IMR-90 (cell line): ENCODE measurements at regions not wholly inside any gene's neighbourhood (a gene's known extent, or its start where the extent isn't known, plus 50 kb on each side); places are given as distances from the start of the nearest gene placed in this dataset.

Experiments used
- ATAC-seq: fragments of 200-7000 bp; cut with Tn5 transposase; 2 replicates; pipeline ENCODE4 v1.9.1; 2020; ENCODE audit warnings: low read depth, mild to moderate bottlenecking, moderate library complexity
- BruUV-seq: library from RNA; stranded (reverse); fragments of 400-500 nt; replicated peaks from 2 replicates; lab custom pipeline; 2021; lab: Mats Ljungman, UMichigan
- CTCF ChIA-PET: fragments of 300-600 bp; formaldehyde crosslinking; extraction: SDS; loops from one replicate; lab custom pipeline; 2021; ENCODE audit warnings: antibody characterized with exemption; lab: Yijun Ruan, JAX
- POLR2A ChIA-PET: fragments of 300-600 bp; sonication (Branson Sonifier 250); formaldehyde crosslinking; loops from one replicate; lab custom pipeline; 2022; ENCODE audit warnings: antibody characterized with exemption; ENCODE audit not compliant: unreplicated experiment; lab: Charles Lee
- DNase-seq: peaks from one replicate; pipeline ENCODE4 v3.0.0; 2013
- H2AFZ ChIP-seq: replicated peaks from 2 replicates; pipeline ENCODE3; 2013; ENCODE audit warnings: low read length, mild to moderate bottlenecking; ENCODE audit not compliant: poor library complexity
- H2AK5ac ChIP-seq: 2 replicates; pipeline ENCODE4 v1.6.1; 2013; ENCODE audit warnings: low read depth, low read length, inconsistent platforms
- H2AK9ac ChIP-seq: replicated peaks from 2 replicates; pipeline ENCODE3; 2013; ENCODE audit warnings: mild to moderate bottlenecking, low read depth, low read length, moderate library complexity; ENCODE audit not compliant: poor library complexity
- H2BK120ac ChIP-seq: 2 replicates; pipeline ENCODE4 v1.6.1; 2013; ENCODE audit warnings: low read depth, low read length, inconsistent platforms
- H2BK15ac ChIP-seq: 3 replicates; pipeline ENCODE4 v1.6.1; 2013; ENCODE audit warnings: low read depth, low read length, inconsistent platforms
- H2BK20ac ChIP-seq: 2 replicates; pipeline ENCODE4 v1.6.1; 2013; ENCODE audit warnings: low read depth, mild to moderate bottlenecking, inconsistent platforms, low read length, moderate library complexity
- H2BK5ac ChIP-seq: 2 replicates; pipeline ENCODE4 v1.6.1; 2013; ENCODE audit warnings: mild to moderate bottlenecking, low read depth, low read length, inconsistent platforms; ENCODE audit not compliant: poor library complexity, severe bottlenecking
- H3K14ac ChIP-seq: replicated peaks from 2 replicates; pipeline ENCODE4 v1.6.1; 2013; ENCODE audit warnings: low read depth, low read length, inconsistent platforms
- H3K18ac ChIP-seq: 2 replicates; pipeline ENCODE4 v1.6.1; 2013; ENCODE audit warnings: low read depth, low read length, control low read depth
- H3K23ac ChIP-seq: 2 replicates; pipeline ENCODE4 v1.6.1; 2013; ENCODE audit warnings: low read depth, low read length, inconsistent platforms
- H3K27ac ChIP-seq: 2 replicates; pipeline ENCODE4 v1.5.1; 2013; ENCODE audit warnings: mild to moderate bottlenecking, control low read depth, low read length; ENCODE audit not compliant: insufficient read depth
- H3K27me3 ChIP-seq: 2 replicates; pipeline ENCODE4 v1.6.1; 2013; ENCODE audit warnings: low read length; ENCODE audit not compliant: control insufficient read depth, insufficient read depth
- H3K36me3 ChIP-seq: 2 replicates; pipeline ENCODE4 v1.6.1; 2013; ENCODE audit warnings: low read length, mixed read lengths; ENCODE audit not compliant: control insufficient read depth, insufficient read depth
- H3K4ac ChIP-seq: 2 replicates; pipeline ENCODE4 v1.6.1; 2013; ENCODE audit warnings: low read depth, low read length, inconsistent platforms
- H3K4me1 ChIP-seq: 2 replicates; pipeline ENCODE4 v1.6.1; 2013; ENCODE audit warnings: low read length, mixed read lengths; ENCODE audit not compliant: control insufficient read depth, insufficient read depth
- H3K4me2 ChIP-seq: 2 replicates; pipeline ENCODE4 v1.6.1; 2013; ENCODE audit warnings: low read depth, mild to moderate bottlenecking, control low read depth, low read length, moderate library complexity
- H3K4me3 ChIP-seq: 2 replicates; pipeline ENCODE4 v1.5.1; 2013; ENCODE audit warnings: low read depth, mild to moderate bottlenecking, control low read depth, low read length, moderate library complexity; ENCODE audit not compliant: insufficient read depth
- H3K56ac ChIP-seq: 2 replicates; pipeline ENCODE4 v1.6.1; 2013; ENCODE audit warnings: low read length, inconsistent platforms; ENCODE audit not compliant: insufficient read depth; ENCODE audit errors: extremely low read depth
- H3K79me1 ChIP-seq, 2 experiments: 2 replicates each; pipeline ENCODE4 v1.6.1; 2013; ENCODE audit warnings: low read length in 2 of 2, inconsistent platforms in 1 of 2, low read depth in 1 of 2
- H3K9ac ChIP-seq: 2 replicates; pipeline ENCODE4 v1.6.1; 2013; ENCODE audit warnings: low read depth, low read length, control low read depth
- H3K9me1 ChIP-seq: 2 replicates; pipeline ENCODE4 v1.6.1; 2013; ENCODE audit warnings: low read length, inconsistent platforms; ENCODE audit not compliant: insufficient read depth
- H3K9me3 ChIP-seq: 2 replicates; pipeline ENCODE4 v1.6.1; 2013; ENCODE audit warnings: low read length; ENCODE audit not compliant: control insufficient read depth, insufficient read depth
- H4K20me1 ChIP-seq: 2 replicates; pipeline ENCODE4 v1.6.1; 2013; ENCODE audit warnings: low read length, inconsistent platforms; ENCODE audit not compliant: insufficient read depth
- H4K5ac ChIP-seq: 2 replicates; pipeline ENCODE4 v1.6.1; 2013; ENCODE audit warnings: mild to moderate bottlenecking, low read depth, low read length, control low read depth
- H4K8ac ChIP-seq, 2 experiments: 2 replicates each; pipeline ENCODE4 v1.6.1; 2013; ENCODE audit warnings: low read depth in 2 of 2, low read length in 2 of 2, control low read depth in 1 of 2, inconsistent platforms in 1 of 2
- H4K91ac ChIP-seq: 2 replicates; pipeline ENCODE4 v1.6.1; 2013; ENCODE audit warnings: low read depth, low read length, inconsistent platforms; ENCODE audit not compliant: insufficient read depth
- BHLHE40 ChIP-seq: fragments of 150-350 bp; IDR thresholded peaks from 2 replicates; pipeline ENCODE4 v1.6.1; 2016; ENCODE audit warnings: mild to moderate bottlenecking, low read depth, low read length
- CEBPB ChIP-seq: IDR thresholded peaks from 2 replicates; pipeline ENCODE4 v1.6.1; 2012; ENCODE audit warnings: low read depth, low read length, improper control_type of control experiment
- CHD1 ChIP-seq: IDR thresholded peaks from 2 replicates; pipeline ENCODE4 v1.6.1; 2012; ENCODE audit warnings: low read depth, low read length, improper control_type of control experiment
- MAFK ChIP-seq: IDR thresholded peaks from 2 replicates; pipeline ENCODE4 v1.6.1; 2012; ENCODE audit warnings: low read depth, low read length, improper control_type of control experiment
- MAZ ChIP-seq: IDR thresholded peaks from 2 replicates; pipeline ENCODE4 v1.6.1; 2012; ENCODE audit warnings: low read depth, mild to moderate bottlenecking, low read length, improper control_type of control experiment, moderate library complexity, borderline replicate concordance
- MXI1 ChIP-seq: IDR thresholded peaks from 2 replicates; pipeline ENCODE4 v1.6.1; 2012; ENCODE audit warnings: low read depth, mild to moderate bottlenecking, low read length, moderate library complexity, borderline replicate concordance
- NFE2L2 ChIP-seq: fragments of 150-350 bp; IDR thresholded peaks from 2 replicates; pipeline ENCODE4 v1.6.1; 2016; ENCODE audit warnings: low read depth, mild to moderate bottlenecking, low read length
- RAD21 ChIP-seq: IDR thresholded peaks from 2 replicates; pipeline ENCODE4 v1.6.1; 2012; ENCODE audit warnings: low read length, improper control_type of control experiment
- SMC3 ChIP-seq: fragments of 150-350 bp; IDR thresholded peaks from 2 replicates; pipeline ENCODE4 v1.6.1; 2016; ENCODE audit warnings: low read depth, mild to moderate bottlenecking, antibody characterized with exemption, low read length, moderate library complexity
- WGBS, 2 experiments: methylation state at CpG; one replicate each; pipeline versions ENCODE4 v1.1.5 to v1.1.7; 2013; ENCODE audit warnings: missing lambda C conversion rate in 2 of 2; ENCODE audit not compliant: insufficient read length in 1 of 2; ENCODE audit errors: extremely low coverage in 2 of 2; 5-methylcytosine and 5-hydroxymethylcytosine counted together
- dilution Hi-C: fragments of 300-500 bp; cut with HindIII; formaldehyde crosslinking; loops from one replicate; pipeline ENCODE4 v1.14.3; 2018; ENCODE audit warnings: low sequenced_read_pairs; ENCODE audit not compliant: unreplicated experiment
- in situ Hi-C: fragments of 300-500 bp; cut with MboI; formaldehyde crosslinking; loops from 3 replicates; pipeline ENCODE4 v1.14.3; 2019; ENCODE audit warnings: low sequenced_read_pairs, inconsistent platforms, mixed read lengths
- intact Hi-C: fragments of 100-400 bp; cut with micrococcal nuclease; formaldehyde crosslinking; loops from 2 replicates; pipeline ENCODE4 v1.10.0; 2022
- TF ChIP-seq, protein P1 (sequence below): conservative IDR thresholded peaks from 2 replicates; pipeline ENCODE4 v1.5.1; 2012; ENCODE audit warnings: mild to moderate bottlenecking, low read depth, low read length, improper control_type of control experiment
- TF ChIP-seq, protein P2 (sequence below): fragments of 150-350 bp; IDR thresholded peaks from 2 replicates; pipeline ENCODE4 v1.6.1; 2017; ENCODE audit warnings: mild to moderate bottlenecking, antibody characterized with exemption, low read length, low read depth

- Histone ChIP-seq H2AK9ac (no peak overlapping the region), H3K79me1 (no peaks in the 10 kb centered on the region; a peak in 1 of 4 replicates), H2BK15ac (peak overlapping the region; percentile 78; the same call in 2 of the 3 replicates), H3K9ac (no peak overlapping the region), H3K4me3 (no peak overlapping the region), H3K18ac (0 out of 2 replicates have a peak overlapping the region, but pooled peaks have one; percentile 44), H4K8ac (peak overlapping the region; percentile 39 to 65; a peak in 3 of 4 replicates), H2AK5ac (peak overlapping the region; percentile 70; the same call in 1 of the 2 replicates), H4K91ac (peak overlapping the region; percentile 52), H3K27me3 (no peaks in the 10 kb centered on the region), H2AFZ (peak overlapping the region; percentile 64), H2BK5ac (peak overlapping the region; percentile 11), H3K4me2 (no peak overlapping the region), H3K27ac (no peak overlapping the region), H3K36me3 (no peaks in the 10 kb centered on the region), H3K4me1 (peaks cover 2% of the 10 kb centered on the region; the same call in 1 of the 2 replicates), H4K20me1 (no peaks in the 10 kb centered on the region), H3K4ac (peak overlapping the region; percentile 79), H4K5ac (peak overlapping the region; percentile 59; the same call in 1 of the 2 replicates), H3K14ac (no peak overlapping the region), H3K23ac (no peak overlapping the region), H3K56ac (no peak overlapping the region), H3K9me1 (no peaks in the 10 kb centered on the region), H3K9me3 (peaks cover 5% of the 10 kb centered on the region), H2BK20ac (peak overlapping the region; percentile 77; the same call in 1 of the 2 replicates), H2BK120ac (peak overlapping the region; percentile 80)
- WGBS, 2 experiments = no CpG with 5 or more reads among the region's 2 CpGs
- no TSS peak for BruUV-seq
- no peak for TF ChIP-seq MAFK
- TF ChIP-seq CHD1 = no peak
- no peak for TF ChIP-seq NFE2L2
- peak; percentile 34; the same call in 1 of the 2 replicates for TF ChIP-seq RAD21
- no peak for TF ChIP-seq CEBPB
- no peak for TF ChIP-seq SMC3
- TF ChIP-seq, protein P1, sequence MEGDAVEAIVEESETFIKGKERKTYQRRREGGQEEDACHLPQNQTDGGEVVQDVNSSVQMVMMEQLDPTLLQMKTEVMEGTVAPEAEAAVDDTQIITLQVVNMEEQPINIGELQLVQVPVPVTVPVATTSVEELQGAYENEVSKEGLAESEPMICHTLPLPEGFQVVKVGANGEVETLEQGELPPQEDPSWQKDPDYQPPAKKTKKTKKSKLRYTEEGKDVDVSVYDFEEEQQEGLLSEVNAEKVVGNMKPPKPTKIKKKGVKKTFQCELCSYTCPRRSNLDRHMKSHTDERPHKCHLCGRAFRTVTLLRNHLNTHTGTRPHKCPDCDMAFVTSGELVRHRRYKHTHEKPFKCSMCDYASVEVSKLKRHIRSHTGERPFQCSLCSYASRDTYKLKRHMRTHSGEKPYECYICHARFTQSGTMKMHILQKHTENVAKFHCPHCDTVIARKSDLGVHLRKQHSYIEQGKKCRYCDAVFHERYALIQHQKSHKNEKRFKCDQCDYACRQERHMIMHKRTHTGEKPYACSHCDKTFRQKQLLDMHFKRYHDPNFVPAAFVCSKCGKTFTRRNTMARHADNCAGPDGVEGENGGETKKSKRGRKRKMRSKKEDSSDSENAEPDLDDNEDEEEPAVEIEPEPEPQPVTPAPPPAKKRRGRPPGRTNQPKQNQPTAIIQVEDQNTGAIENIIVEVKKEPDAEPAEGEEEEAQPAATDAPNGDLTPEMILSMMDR = peak; percentile 24; the same call in 1 of the 2 replicates
- TF ChIP-seq MXI1 = no peak
- TF ChIP-seq BHLHE40 = no peak
- no peak for TF ChIP-seq MAZ
- TF ChIP-seq, protein P2, sequence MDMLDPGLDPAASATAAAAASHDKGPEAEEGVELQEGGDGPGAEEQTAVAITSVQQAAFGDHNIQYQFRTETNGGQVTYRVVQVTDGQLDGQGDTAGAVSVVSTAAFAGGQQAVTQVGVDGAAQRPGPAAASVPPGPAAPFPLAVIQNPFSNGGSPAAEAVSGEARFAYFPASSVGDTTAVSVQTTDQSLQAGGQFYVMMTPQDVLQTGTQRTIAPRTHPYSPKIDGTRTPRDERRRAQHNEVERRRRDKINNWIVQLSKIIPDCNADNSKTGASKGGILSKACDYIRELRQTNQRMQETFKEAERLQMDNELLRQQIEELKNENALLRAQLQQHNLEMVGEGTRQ = no peak
- intact Hi-C loops = no loop called here
- dilution Hi-C loops = no loop called here
- DNase-seq (no peak), ATAC-seq (peak; percentile 24; the same call in 1 of the 2 replicates)
- CTCF ChIA-PET = no interaction called here
- in situ Hi-C loops = no loop called here
- POLR2A ChIA-PET = no interaction called here
Observed at GRCh38 chr7:137091396-137091795, 222.9 kb downstream of the CHRM2 start.
